ENCODE measurements at regions not wholly inside any gene's neighbourhood (a gene's known extent, or its start where the extent isn't known, plus 50 kb on each side); places are given as distances from the start of the nearest gene placed in this dataset.
A peak's percentile ranks its signal among the peaks of the same experiment; 100 is the strongest.

DNA sequence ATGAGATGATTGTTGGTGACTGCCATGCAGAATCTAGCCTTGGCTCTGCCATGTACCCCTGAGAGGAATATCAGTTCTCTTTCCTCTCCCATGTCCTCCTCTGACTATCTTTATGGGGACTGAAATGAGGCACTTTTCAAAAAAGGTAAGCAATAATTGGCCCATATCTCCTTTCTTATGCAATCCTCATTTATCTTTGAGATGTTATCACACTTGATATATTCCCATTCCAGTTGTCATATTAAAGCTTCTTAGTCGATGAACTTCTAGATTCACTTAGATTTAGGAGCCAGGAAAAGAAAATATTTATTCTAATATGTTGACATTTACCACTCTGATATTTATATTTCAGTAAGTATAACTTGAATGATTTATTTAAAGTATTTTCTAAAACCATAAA is 55.3 kb upstream of the CXCL8 start:
- Histone ChIP-seq H3K27me3 (ENCODE audit: control insufficient read depth, insufficient read depth, low read length) (no peaks in the 10 kb centered on the region), H3K36me3 (ENCODE audit: control insufficient read depth, insufficient read depth, low read length) (no peaks in the 10 kb centered on the region), H3K9ac (ENCODE audit: insufficient read depth, low read length) (no peak overlapping the region), H3K4me3 (replicated peaks in 1 of 4; ENCODE audit: control extremely low read depth in 1 of 4, insufficient read depth in 1 of 4, low read depth in 3 of 4, low read length in 4 of 4) (no peak overlapping the region), H3K27ac (ENCODE audit: insufficient read depth, low read length) (no peak overlapping the region), H3K4me2 (ENCODE audit: extremely low read depth, insufficient read depth, low read length) (no peak overlapping the region), H3K79me2 (ENCODE audit: control insufficient read depth, insufficient read depth, low read length) (no peaks in the 10 kb centered on the region), H2AFZ (ENCODE audit: low read length) (no peak overlapping the region), H3K9me3 (ENCODE audit: control insufficient read depth, insufficient read depth, low read depth, low read length) (no peaks in the 10 kb centered on the region), H4K20me1 (ENCODE audit: control insufficient read depth, extremely low read depth, insufficient read depth, low read length) (no peaks in the 10 kb centered on the region), H3K4me1 (ENCODE audit: control insufficient read depth, extremely low read depth, insufficient read depth, low read length) (no peaks in the 10 kb centered on the region)
- TF ChIP-seq, protein P1, sequence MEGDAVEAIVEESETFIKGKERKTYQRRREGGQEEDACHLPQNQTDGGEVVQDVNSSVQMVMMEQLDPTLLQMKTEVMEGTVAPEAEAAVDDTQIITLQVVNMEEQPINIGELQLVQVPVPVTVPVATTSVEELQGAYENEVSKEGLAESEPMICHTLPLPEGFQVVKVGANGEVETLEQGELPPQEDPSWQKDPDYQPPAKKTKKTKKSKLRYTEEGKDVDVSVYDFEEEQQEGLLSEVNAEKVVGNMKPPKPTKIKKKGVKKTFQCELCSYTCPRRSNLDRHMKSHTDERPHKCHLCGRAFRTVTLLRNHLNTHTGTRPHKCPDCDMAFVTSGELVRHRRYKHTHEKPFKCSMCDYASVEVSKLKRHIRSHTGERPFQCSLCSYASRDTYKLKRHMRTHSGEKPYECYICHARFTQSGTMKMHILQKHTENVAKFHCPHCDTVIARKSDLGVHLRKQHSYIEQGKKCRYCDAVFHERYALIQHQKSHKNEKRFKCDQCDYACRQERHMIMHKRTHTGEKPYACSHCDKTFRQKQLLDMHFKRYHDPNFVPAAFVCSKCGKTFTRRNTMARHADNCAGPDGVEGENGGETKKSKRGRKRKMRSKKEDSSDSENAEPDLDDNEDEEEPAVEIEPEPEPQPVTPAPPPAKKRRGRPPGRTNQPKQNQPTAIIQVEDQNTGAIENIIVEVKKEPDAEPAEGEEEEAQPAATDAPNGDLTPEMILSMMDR (conservative IDR thresholded peaks at IDR 0.05 in 1 of 2, IDR thresholded peaks at IDR 0.05 in 1 of 2; ENCODE audit: low read depth in 1 of 2, low read length in 2 of 2), result no peak
- TF ChIP-seq EZH2 (IDR thresholded peaks at IDR 0.05; ENCODE audit: low read length, missing control alignments), result no peak
- DNase-seq (ENCODE audit: low read depth in 2 of 2), result no peak

DNA sequence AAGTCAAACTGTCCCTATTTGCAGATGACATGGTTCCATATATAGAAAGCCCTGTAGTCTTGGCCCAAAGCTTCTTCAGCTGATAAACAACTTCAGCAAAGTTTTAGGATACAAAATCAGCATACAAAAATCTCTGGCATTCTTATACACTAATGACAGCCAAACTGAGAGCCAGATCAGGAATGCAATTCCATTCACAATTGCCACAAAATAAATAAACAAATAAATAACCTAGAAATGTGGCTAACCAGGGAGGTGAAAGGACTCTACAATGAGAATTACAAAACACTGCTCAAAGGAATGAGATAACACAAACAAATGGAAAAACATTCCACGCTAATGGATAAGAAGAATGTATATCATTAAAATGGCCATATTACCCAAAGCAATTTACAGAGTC is 52.9 kb upstream of the CXCL8 start:
- H3K4me2 ChIP-seq (ENCODE audit: extremely low read depth, insufficient read depth, low read length), result no peak overlapping the region
- no peak overlapping the region for H3K9ac ChIP-seq (ENCODE audit: insufficient read depth, low read length)
- no peaks in the 10 kb centered on the region for H3K9me3 ChIP-seq (ENCODE audit: control insufficient read depth, insufficient read depth, low read depth, low read length)
- no peak for DNase-seq (ENCODE audit: low read depth in 2 of 2)
- no peaks in the 10 kb centered on the region for H4K20me1 ChIP-seq (ENCODE audit: control insufficient read depth, extremely low read depth, insufficient read depth, low read length)
- no peaks in the 10 kb centered on the region for H3K36me3 ChIP-seq (ENCODE audit: control insufficient read depth, insufficient read depth, low read length)
- no peak overlapping the region for H3K4me3 ChIP-seq (replicated peaks in 1 of 4; ENCODE audit: control extremely low read depth in 1 of 4, insufficient read depth in 1 of 4, low read depth in 3 of 4, low read length in 4 of 4)
- TF ChIP-seq, protein P1 (conservative IDR thresholded peaks at IDR 0.05 in 1 of 2, IDR thresholded peaks at IDR 0.05 in 1 of 2; ENCODE audit: low read depth in 1 of 2, low read length in 2 of 2), result no peak
- no peak for TF ChIP-seq EZH2 (IDR thresholded peaks at IDR 0.05; ENCODE audit: low read length, missing control alignments)
- no peaks in the 10 kb centered on the region for H3K79me2 ChIP-seq (ENCODE audit: control insufficient read depth, insufficient read depth, low read length)
- H3K27me3 ChIP-seq (ENCODE audit: control insufficient read depth, insufficient read depth, low read length), result no peaks in the 10 kb centered on the region
- H2AFZ ChIP-seq (ENCODE audit: low read length), result no peak overlapping the region
- H3K27ac ChIP-seq (ENCODE audit: insufficient read depth, low read length), result no peak overlapping the region
- H3K4me1 ChIP-seq (ENCODE audit: control insufficient read depth, extremely low read depth, insufficient read depth, low read length), result no peaks in the 10 kb centered on the region

DNA sequence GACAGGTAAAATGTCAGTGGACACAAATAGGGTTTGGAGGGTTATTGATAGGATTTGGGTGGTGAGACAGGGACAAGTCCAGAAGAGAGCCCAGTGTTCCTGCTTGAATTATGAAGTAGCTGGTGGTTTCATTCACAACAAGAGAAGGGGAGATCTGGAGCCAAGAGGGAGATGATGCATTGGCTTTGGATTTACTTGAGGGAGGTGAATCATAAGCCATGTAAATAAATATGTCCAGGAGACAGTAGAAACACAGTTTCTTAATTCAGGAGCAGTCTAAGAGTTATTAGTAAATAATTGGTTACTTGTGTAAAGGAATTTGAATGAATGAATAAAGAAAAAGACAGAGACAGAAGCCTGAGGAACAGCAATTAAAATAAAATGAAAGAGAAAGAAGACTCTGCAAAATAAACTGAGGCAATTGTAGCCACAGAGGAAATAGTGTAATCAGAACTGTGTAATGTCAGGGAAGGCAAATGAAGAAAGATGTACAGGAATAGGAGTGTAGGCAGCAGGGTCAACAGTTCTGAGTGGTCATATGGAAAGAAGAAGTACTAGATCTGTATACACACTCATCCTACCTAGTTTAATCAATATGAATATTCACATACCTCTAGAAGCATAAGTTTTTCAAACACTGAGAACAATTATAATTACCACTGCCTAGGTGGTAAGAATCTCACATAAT is 50.2 kb upstream of the CXCL8 start:
- DNase-seq (ENCODE audit: low read depth in 2 of 2), result peak; percentile 53 to 65
- H3K27me3 ChIP-seq (ENCODE audit: control insufficient read depth, insufficient read depth, low read length), result no peaks in the 10 kb centered on the region
- no peak overlapping the region for H2AFZ ChIP-seq (ENCODE audit: low read length)
- H3K4me1 ChIP-seq (ENCODE audit: control insufficient read depth, extremely low read depth, insufficient read depth, low read length), result no peaks in the 10 kb centered on the region
- TF ChIP-seq, protein P1 (conservative IDR thresholded peaks at IDR 0.05 in 1 of 2, IDR thresholded peaks at IDR 0.05 in 1 of 2; ENCODE audit: low read depth in 1 of 2, low read length in 2 of 2), result no peak
- no peak for TF ChIP-seq EZH2 (IDR thresholded peaks at IDR 0.05; ENCODE audit: low read length, missing control alignments)
- H3K4me2 ChIP-seq (ENCODE audit: extremely low read depth, insufficient read depth, low read length), result no peak overlapping the region
- no peaks in the 10 kb centered on the region for H4K20me1 ChIP-seq (ENCODE audit: control insufficient read depth, extremely low read depth, insufficient read depth, low read length)
- no peak overlapping the region for H3K27ac ChIP-seq (ENCODE audit: insufficient read depth, low read length)
- no peak overlapping the region for H3K4me3 ChIP-seq (replicated peaks in 1 of 4; ENCODE audit: control extremely low read depth in 1 of 4, insufficient read depth in 1 of 4, low read depth in 3 of 4, low read length in 4 of 4)
- H3K9ac ChIP-seq (ENCODE audit: insufficient read depth, low read length), result no peak overlapping the region
- no peaks in the 10 kb centered on the region for H3K79me2 ChIP-seq (ENCODE audit: control insufficient read depth, insufficient read depth, low read length)
- H3K9me3 ChIP-seq (ENCODE audit: control insufficient read depth, insufficient read depth, low read depth, low read length), result no peaks in the 10 kb centered on the region
- no peaks in the 10 kb centered on the region for H3K36me3 ChIP-seq (ENCODE audit: control insufficient read depth, insufficient read depth, low read length)

Measured in fibroblast of lung (primary cell).